Fibroblast of villous mesenchyme (primary cell): ENCODE measurements at regions not wholly inside any gene's neighbourhood (a gene's known extent, or its start where the extent isn't known, plus 50 kb on each side); places are given as distances from the start of the nearest gene placed in this dataset.

Experiments
- DNase-seq: peaks from one replicate; pipeline ENCODE4 v3.0.0-alpha.2; 2010; ENCODE audit warnings: low read depth
- H3K4me3 ChIP-seq: 2 replicates; pipeline ENCODE4 v1.5.1; 2011; ENCODE audit warnings: low read depth, mild to moderate bottlenecking, low read length
- TF ChIP-seq, protein P1 (sequence below): IDR thresholded peaks from 2 replicates; pipeline ENCODE4 v1.5.1; 2012; ENCODE audit warnings: low read depth, mild to moderate bottlenecking, low read length; ENCODE audit not compliant: insufficient read depth

DNA sequence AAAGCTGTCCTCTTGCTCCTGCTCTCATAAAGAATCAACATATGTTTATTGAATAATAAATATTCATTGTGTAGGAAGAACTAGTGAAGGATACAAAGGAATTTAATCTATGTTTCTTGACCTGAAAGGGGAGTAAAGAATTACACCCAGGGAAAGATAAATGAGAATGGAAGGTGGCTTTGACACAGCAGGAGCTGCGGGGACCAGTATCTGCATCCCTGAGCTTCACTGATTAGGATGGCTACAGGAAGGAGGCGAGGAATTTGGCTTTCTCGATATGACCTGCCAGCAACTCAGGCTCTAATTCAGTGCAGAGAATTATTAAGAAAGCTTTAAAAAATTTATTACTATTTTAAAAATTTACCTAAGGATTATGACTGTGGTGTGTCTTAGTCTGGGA, 194.6 kb downstream of the SEC23IP start:
- no peak overlapping the region for H3K4me3 ChIP-seq
- TF ChIP-seq, protein P1, sequence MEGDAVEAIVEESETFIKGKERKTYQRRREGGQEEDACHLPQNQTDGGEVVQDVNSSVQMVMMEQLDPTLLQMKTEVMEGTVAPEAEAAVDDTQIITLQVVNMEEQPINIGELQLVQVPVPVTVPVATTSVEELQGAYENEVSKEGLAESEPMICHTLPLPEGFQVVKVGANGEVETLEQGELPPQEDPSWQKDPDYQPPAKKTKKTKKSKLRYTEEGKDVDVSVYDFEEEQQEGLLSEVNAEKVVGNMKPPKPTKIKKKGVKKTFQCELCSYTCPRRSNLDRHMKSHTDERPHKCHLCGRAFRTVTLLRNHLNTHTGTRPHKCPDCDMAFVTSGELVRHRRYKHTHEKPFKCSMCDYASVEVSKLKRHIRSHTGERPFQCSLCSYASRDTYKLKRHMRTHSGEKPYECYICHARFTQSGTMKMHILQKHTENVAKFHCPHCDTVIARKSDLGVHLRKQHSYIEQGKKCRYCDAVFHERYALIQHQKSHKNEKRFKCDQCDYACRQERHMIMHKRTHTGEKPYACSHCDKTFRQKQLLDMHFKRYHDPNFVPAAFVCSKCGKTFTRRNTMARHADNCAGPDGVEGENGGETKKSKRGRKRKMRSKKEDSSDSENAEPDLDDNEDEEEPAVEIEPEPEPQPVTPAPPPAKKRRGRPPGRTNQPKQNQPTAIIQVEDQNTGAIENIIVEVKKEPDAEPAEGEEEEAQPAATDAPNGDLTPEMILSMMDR: no peak
- no peak for DNase-seq

DNA sequence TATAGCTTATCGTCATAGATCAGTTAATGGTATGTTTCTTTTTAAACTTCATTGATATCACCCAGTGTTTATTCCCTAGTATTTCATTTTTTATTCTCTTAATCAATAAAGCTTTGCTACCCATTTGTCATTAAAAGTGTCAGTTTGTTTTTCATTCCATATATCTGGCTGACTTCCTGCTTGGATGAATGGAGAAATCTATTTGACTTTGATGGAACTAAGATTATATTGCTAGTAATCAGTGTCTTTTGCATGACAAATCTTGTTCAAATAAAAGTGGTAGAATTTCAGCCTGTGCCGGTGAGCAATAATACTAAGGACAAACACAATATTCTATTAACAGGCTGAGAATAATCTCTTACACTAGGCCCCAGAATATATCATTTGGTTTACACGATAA, 203.3 kb downstream of the SEC23IP start:
- DNase-seq: no peak
- TF ChIP-seq, protein P1: no peak
- no peak overlapping the region for H3K4me3 ChIP-seq

DNA sequence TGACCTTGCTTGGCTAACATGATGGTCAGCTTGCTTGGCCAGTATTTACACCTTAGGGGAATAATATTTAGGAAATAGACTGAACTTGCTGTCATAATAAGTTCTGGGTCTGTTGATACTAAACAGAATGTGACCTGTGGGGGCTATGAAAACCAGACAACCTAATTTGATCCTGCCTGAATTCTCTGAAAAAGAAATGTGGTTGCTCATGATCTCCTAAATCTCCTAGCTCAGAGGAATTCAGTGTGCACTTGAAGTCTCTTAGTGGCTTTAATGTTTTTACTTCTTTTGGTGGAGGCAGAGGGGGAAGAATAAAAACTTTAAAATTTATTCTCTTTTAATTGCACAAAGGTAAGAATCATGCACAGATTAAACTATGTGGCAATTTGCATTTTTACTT, 205.2 kb downstream of the SEC23IP start:
- DNase-seq: no peak
- TF ChIP-seq, protein P1: no peak
- no peak overlapping the region for H3K4me3 ChIP-seq

DNA sequence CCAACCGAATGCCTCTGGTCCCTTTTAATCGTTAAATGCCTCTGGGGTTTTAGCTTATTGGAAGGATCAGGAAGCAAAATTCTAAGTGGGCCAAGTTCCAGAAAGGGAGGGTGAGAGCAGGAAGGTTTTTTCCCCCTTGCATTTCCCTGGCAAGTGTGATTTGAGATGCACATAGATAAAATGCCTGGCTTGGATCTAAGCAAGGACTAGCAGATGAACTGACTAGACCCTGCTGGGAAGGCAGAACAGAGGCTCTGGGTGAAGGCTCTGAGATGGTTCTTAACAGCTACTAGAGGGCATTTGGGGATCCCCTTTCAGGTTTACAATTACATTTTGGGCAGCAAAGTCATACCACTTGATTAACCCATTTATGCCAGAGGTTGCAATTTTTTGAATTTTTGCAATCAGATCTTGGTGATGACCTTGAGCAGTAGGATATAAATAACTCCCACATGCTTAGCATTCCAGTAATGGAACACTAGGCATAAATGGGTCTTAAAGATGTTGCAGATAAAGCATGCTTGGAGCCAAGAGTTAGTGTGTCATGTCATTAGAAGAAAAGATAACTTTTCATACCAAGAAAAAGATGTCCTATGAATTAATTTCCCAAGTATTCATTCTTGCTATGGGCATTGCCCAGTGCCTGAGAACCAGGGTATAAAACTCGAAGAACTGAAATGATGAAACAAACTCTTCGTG, 205.9 kb downstream of the SEC23IP start:
- TF ChIP-seq, protein P1: no peak
- H3K4me3 ChIP-seq: no peak overlapping the region
- DNase-seq: no peak

DNA sequence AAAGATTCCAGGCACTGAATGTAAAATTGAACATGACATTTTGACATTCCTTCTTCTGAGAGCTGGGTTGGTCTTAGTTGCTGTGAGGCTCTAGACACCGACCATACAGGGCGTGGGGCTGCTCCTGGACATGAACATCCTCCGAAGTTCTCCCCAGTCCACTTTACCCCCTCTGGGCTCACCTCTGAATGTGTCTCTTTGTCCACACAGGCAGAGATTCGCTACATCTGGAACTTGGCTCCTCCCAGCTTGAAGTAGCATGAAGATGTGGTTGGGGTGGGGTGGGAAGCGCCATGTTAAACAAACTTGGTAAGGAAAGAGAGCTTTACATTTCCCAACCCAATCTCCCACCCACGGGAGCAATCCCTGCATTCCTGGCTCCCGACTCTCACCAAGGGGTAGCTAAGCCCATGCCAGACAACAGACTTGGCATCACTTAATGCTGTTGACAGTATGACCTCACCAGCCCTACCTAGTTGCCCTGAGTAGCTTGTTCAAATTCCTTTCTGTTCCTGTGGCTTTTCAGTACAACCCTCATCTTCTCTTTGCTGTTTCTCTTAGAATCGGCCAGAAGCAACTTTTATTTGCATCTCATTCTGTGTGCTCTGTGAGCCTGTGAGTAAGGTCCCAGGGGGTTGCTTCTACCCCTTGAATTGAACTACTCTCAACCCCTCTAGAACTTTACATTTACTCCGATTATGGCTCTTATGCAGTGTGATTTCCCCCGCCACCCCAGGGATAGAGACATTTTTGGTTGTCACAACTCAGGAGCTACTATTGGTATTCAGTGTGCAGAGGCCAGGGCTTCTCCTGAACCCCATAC, 211.4 kb downstream of the SEC23IP start:
- no peak overlapping the region for H3K4me3 ChIP-seq
- DNase-seq: no peak
- TF ChIP-seq, protein P1: no peak

DNA sequence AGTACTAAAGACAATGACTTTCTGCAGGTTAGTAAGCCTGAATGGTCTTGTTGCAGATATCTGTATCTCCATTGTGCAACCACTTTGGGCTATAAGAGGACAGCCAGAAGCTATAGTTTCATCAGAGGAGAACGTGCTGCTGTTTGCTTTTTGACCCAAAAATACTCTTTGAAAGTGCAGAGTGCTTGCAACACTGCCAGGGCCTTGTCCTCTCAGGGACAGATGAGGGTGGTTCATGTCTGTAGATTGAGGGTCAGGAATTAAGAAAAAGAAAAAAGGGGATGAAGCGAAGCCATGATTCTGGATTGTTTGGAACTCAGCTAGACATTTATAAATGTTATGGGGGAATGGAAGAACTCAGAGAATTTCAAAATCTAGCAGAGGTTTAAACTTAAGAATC, 212.5 kb downstream of the SEC23IP start:
- H3K4me3 ChIP-seq: no peak overlapping the region
- TF ChIP-seq, protein P1: no peak
- no peak for DNase-seq
